Lower leg skin (tissue), 3 donors: ENCODE measurements at regions not wholly inside any gene's neighbourhood (a gene's known extent, or its start where the extent isn't known, plus 50 kb on each side); places are given as distances from the start of the nearest gene placed in this dataset.

Experiments used
- POLR2A ChIP-seq, 2 donors: fragments of 450-650 bp; IDR thresholded peaks; one replicate each; pipeline ENCODE4 v1.6.1; 2016 to 2017; ENCODE audit warnings: antibody characterized with exemption in 2 of 2, mild to moderate bottlenecking in 1 of 2, moderate library complexity in 1 of 2
- TF ChIP-seq, protein P1 (sequence below), 3 donors: fragments of 450-650 bp; IDR thresholded peaks; one replicate each; pipeline ENCODE4 v1.5.1; 2016; ENCODE audit warnings: antibody characterized with exemption in 3 of 3, mild to moderate bottlenecking in 3 of 3, moderate library complexity in 2 of 3

DNA sequence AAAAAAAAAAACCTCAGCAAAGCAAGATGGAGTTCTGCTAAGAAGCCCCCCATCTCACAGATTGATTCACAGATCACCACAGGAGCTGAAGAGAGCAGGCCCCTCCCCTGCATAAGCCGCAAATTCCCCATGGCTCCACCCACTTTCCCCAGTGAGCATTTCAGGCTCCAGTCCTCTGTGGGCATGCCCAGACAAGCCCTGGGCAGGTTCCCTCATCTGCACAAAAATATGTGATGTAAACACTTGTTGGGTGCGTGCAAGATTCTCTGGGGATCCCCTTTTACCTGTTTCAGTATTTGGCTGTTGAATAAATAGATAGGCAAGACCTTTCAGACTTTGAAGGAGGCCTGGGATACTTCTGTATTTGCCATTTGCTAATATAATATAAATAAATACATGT lies 514.3 kb downstream of the PCDH7 start:
- TF ChIP-seq, protein P1, sequence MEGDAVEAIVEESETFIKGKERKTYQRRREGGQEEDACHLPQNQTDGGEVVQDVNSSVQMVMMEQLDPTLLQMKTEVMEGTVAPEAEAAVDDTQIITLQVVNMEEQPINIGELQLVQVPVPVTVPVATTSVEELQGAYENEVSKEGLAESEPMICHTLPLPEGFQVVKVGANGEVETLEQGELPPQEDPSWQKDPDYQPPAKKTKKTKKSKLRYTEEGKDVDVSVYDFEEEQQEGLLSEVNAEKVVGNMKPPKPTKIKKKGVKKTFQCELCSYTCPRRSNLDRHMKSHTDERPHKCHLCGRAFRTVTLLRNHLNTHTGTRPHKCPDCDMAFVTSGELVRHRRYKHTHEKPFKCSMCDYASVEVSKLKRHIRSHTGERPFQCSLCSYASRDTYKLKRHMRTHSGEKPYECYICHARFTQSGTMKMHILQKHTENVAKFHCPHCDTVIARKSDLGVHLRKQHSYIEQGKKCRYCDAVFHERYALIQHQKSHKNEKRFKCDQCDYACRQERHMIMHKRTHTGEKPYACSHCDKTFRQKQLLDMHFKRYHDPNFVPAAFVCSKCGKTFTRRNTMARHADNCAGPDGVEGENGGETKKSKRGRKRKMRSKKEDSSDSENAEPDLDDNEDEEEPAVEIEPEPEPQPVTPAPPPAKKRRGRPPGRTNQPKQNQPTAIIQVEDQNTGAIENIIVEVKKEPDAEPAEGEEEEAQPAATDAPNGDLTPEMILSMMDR (IDR thresholded peaks at IDR 0.05) = no peak
- no peak for TF ChIP-seq POLR2A (IDR thresholded peaks at IDR 0.05)
